GM03348 (cell line): ENCODE measurements at regions not wholly inside any gene's neighbourhood (a gene's known extent, or its start where the extent isn't known, plus 50 kb on each side); places are given as distances from the start of the nearest gene placed in this dataset.
A peak's percentile ranks its signal among the peaks of the same experiment; 100 is the strongest.

Experiments used
- DNase-seq: peaks from one replicate; pipeline ENCODE4 v3.0.0; 2012; ENCODE audit warnings: low spot score

DNA sequence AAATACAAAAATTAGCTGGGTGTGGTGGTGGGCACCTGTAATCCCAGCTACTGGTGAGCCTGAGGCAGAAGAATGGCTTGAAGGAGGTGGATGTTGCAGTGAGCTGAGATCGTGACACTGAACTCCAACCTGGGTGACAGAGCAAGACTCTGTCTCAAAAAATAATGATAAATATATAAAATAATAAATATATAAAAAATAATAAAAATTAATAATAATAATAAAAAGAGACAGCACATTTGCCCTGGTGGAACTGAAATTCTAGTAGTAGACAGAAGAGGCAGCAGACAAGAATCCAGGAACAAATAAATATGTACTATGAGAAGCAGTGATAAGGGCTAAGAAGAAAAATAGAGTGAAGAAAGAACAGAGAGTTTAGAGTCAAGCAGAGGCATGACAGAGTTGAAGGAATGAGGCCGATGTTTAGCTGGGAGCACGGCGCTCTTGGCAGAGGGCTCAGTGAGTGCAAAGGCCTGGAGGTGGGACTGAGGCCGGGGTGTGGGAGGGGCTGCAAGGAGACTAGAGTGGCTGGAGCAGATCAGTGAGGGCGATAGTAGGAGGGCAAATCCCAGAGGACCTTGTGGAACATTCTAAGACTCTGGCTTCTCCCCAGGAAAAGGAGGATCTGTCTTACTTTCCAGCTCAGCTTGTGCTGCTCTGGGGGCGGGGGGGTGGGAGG is 410.3 kb downstream of the MN1 start:
- peak; percentile 59 for DNase-seq

GRCh38 chr22:27393371-27393770 is 408.2 kb downstream of the MN1 start:
- no peak for DNase-seq

DNA sequence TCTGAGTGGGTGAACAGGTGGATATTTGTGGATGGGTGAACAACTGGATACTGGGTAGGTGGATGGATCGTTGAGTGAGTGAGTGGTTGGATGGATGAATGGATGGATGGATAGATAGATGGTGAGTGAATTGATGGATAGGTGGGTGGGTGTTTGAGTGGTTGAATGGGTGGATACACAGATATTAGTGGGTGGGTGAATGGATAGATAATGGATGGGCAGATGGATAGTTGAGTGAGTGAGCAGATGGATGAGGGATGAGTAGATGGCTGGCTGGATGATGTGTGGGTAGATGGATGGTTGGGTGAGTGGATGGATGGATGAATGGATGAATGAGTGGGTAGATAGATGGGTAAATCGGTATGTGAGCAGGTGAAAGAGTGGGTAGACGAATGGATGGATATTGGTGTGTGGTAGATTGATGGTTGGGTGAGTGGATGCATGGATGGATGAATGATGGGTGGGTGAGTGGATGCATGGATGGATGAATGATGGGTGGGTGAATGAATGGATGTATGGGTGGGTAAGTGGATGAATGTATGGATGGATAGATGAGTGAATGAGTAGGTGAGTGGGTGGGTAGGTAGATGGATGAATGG is 406.7 kb downstream of the MN1 start:
- DNase-seq, result no peak

DNA sequence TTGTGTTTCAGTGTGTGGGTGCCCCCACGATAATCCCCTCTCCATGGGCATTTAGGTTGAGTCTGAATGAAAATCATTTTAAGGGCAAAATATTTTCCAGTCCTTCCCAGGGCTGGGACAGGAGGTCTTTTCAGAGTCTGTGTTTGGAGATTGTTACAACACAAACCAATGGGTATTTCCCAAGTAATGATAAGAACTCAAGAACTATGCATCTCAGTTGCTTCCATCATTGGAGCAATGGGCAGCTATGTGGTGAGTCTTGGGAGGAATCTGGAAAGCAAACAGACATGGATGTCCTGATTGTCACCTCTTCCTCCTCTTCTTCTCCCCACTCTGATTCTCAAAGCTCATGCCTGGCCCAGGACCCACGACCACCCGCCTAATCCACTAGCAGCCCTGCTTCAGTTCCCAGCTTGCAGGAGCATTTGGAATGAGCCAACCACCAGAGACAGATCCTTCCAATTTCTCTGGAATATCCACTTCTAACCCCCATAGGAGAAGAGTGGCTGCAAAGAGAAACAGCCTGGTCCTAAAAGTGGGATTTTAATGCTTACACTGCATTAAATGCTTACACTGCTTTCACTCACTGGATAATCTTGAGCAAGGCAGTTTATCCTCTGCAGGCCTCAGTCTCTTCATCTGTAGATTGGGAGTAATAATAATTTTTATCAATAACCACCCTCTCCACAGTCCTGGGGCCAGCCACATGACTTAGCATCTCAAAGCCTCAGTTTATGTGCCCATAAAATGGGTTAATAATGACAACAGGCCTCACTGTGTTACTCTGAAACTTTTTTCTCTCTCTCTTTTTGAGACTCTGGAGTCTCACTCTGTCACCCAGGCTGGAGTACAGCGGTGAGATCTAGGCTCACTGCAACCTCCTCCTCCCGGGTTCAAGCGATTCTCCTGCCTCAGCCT is 404.3 kb downstream of the MN1 start:
- DNase-seq, result peak; percentile 33

GRCh38 chr22:27397954-27398342 is 403.6 kb downstream of the MN1 start:
- no peak for DNase-seq

GRCh38 chr22:27399161-27399560 is 402.4 kb downstream of the MN1 start:
- peak; percentile 66 for DNase-seq

- no peak for DNase-seq
Observed at GRCh38 chr22:27400811-27401210, 400.7 kb downstream of the MN1 start.

DNA sequence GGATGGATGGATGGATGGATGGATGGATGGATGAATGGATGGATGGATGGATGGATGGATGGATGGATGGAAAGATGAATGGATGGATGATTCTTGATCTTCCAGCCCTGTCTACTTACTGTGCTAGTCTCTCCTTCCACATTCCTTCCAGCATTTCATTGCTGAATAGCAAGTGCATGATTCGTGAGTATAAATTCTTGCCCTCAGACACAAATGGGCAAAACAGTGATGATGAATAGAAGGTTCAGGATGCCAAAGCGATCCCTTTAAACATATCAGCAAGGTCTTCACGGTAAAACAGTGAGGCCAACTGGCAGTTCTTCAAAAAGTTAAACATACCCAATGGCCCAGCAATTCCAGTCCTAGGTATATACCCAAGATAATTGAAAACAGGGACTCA is 400.2 kb downstream of the MN1 start:
- peak; percentile 48 for DNase-seq

- no peak for DNase-seq
Observed at GRCh38 chr22:27404441-27404840, 397.1 kb downstream of the MN1 start.

GRCh38 chr22:27405672-27406388 is 395.7 kb downstream of the MN1 start:
- peak; percentile 83 for DNase-seq

DNA sequence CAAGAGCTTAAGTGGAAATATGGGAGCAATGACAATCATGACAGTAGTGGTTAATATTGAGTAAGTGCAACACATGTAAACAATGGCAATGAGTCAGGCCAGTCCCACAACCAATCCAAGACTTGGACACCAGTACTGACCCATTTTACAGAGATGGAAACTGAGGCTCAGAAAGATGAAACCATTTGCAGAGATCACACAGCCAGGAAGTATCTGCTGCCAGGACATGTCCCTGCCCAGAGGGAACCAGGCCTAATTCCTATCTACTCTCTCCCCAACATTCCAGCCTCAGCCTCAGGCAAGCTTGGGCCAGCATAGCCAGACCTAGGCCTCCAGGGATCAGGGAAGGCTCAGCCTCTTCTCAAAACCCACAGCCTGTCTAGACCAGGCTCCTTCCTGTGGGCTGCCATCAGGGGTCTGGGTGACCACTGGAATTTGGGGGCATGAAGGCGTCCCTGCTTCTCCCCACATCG is 395.1 kb downstream of the MN1 start:
- DNase-seq, result no peak

- DNase-seq, result no peak
Observed at GRCh38 chr22:27407369-27407985, 394.1 kb downstream of the MN1 start.

DNA sequence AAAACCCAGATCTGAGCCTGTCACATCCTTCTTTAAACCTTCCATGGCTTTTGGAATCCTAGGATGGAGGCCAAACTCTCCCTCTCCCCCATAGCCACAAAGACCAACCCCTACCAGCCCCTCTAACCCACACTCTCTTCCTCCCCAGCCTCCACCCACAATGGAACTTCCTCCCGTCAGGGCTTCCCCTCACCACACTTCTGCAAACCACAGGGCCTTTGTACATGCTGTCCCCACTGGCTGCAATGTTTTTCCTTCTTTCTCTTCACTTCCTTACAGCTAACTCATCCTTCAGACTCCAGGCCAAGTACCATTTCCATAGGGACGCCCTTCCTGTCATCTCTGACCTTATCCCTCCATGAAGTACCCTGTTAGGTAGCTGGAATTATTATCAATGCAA is 393.5 kb downstream of the MN1 start:
- no peak for DNase-seq

DNA sequence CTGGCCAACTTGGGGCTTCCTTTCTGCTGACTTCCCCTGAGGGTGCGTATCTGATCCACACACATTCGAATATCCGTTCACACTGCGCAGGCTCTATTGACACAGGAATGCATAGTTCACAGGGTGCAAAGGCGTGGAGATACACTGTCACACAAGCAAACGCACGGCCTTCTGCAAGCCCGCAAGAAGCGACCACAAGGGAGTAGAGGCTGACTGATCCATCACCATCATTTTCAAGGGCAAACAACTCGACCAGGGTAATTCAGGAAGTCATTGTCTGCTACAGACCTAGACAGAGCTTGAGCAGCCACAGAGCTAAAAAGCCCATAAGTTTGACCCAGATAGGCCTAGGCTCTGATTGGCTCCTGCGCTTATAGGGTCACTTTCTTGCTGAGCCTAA is 392.3 kb downstream of the MN1 start:
- DNase-seq, result no peak

- no peak for DNase-seq
Observed at GRCh38 chr22:27412866-27413445, 388.6 kb downstream of the MN1 start.

DNA sequence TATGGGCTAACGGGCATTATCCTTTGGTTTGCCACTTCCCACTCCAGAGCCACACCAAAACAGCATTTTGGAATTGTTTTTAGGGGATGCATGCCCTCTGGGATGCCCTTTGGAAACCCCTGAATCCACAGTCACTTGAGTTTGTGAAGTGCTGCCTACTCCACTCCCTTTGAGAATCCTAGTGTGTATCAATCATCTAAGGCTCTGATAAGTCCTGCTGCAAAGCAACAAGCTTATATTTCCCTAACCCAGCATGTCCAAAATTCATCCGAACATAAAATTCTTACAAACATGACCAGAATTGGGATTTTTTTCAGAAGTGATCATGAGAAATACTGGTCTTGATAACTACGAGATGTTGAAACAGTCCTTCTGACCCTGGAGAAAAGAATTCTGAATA is 387.9 kb downstream of the MN1 start:
- DNase-seq, result no peak

DNA sequence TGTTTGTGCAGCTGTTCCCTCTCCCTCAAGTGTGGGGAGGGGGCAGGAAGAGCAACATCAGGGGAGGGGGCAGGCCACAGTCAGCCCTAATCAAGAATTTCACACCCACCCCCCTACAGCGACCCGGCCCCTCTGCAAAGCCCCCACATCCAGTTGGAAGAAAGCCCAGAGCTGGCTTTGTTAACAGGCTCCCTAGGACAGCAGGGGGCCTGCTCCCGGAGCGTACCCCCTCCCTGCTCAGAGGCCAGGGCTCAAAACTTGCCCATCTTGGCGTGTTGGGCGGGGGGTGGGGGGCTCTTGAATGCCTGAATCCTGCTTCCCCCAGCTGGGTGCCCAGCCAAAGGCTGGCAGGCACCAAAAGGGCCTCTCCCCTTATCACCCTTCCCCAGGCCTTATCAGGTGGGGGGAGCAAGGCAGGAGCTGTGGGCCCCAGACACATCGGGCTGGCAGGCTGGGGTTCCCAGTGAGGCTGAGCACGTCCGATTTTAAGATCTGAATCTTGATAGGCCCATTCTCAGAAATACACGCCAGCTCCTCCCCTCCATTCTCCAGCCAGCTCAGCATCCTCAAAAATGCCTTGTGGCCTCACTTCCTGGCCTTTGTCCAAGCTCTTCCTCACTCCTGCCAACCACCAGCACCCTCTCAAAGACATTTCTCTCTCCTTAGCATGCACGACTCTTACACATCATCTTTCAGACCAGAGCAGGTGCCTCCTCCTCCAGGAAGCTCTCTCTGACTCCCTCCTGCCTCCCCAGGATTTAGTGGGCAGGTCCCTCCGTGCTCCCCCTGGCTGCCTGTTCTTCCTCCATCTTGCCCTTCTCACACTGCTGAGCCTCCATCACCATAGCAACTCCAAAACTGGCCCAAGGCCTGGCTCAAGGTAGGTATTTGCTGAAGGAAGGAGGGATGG is 384.8 kb downstream of the MN1 start:
- DNase-seq, result peak; percentile 88

DNA sequence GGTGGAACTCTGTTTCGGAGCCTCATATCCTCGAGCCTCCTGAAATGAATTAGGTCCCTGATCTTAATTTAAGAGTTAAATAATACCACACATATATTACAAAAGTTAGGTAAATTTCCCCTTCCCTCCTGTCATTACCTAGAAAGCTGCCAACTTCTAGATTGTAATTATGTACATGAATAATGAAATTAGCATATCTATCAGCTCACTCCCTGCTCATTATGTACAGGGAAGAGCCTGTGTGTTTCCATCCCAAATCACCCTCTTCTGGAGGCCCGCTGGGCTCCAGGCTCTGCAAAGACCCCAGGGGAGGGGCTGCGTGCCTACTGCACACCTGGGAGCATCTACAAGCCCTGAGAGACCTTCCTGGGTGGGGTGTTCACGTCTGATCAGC is 384.1 kb downstream of the MN1 start:
- no peak for DNase-seq

DNA sequence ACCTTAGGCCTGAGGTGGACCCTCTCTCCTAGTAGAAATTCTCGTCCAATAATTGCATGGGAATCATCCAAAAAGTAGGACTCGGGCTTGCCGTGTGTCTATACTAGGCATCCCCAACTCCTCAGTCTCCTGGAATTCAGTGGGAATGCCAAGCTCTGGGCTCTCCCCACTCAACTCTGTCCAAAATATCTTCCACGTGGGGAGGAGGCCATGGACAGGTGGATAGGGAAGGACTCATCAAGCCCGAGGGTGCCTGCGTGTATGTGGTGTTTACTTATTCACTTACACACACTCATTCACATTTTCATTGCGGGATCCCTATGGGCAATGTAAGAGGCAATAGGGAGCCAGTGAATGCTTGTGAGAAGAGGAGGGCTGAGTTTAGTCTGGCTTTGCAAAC is 383.3 kb downstream of the MN1 start:
- DNase-seq, result no peak

DNA sequence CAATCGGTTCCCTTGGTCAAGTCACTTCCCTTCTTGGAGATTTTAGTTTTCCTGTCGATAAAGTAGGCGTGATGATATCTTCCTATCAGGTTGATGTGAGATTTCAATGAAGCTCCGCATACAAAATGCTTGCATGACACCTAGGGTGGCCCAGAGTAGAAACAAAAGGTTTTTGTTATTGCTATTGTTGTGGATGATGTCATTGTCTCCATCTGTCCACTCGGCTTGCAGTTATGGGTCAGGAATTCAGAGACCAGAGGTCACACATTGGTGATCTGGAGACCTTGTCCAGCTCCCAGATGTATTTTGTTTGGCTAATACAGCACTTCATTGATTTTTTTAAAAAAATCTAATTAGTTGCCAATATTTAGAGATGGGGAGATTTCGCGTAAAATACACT is 382.1 kb downstream of the MN1 start:
- no peak for DNase-seq
